NCI-H774 (cell line): ENCODE measurements at regions not wholly inside any gene's neighbourhood (a gene's known extent, or its start where the extent isn't known, plus 50 kb on each side); places are given as distances from the start of the nearest gene placed in this dataset.
A peak's percentile ranks its signal among the peaks of the same experiment; 100 is the strongest.

Source experiments
- DNase-seq: peaks from one replicate; lab custom pipeline; 2025; lab: John Stamatoyannopoulos, UW

DNA sequence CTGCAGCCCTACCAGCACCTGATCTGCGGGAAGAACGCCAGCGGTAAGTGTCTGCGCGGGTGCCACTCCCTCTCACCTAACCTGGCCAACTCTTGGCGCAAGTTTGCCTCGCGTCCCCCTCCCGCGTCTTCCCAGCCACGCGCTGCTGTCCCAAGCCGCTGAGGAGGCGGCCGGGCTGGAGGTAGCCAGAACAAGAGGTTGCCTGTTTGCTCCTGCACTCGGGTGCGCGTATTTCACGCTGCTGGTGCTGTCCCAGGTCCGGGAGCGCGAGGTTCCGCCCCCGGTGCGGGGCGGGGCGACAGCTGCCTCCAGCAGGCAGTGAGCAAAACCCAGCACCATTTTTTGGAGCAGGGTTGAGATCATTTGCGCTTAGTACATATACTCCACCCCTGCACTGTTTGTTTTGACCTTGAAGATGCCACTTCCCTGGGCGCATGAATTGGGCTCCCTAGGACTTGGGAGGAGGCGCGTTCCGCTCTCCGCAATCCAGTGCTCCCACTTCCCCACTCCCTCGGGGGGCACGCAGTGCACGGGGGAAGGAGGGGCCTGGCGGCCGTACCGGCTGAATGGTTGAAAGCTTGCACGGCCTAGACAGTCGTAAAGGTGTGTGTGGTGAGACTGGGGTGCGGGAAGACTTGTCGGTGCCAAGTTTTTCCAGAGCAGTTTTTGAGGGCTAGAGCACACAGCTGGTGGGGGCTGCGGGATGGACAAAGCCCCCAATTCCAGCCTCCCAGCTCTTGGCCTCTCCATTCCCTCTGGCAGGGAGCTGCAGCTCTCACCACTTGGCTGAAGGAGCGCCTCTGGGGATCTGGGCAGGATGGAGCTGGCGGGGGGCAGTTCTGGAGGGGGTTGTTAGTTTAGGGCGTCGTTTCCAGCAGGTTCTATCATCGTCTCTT is 226.9 kb upstream of the CRY1 start:
- peak; percentile 46 for DNase-seq

DNA sequence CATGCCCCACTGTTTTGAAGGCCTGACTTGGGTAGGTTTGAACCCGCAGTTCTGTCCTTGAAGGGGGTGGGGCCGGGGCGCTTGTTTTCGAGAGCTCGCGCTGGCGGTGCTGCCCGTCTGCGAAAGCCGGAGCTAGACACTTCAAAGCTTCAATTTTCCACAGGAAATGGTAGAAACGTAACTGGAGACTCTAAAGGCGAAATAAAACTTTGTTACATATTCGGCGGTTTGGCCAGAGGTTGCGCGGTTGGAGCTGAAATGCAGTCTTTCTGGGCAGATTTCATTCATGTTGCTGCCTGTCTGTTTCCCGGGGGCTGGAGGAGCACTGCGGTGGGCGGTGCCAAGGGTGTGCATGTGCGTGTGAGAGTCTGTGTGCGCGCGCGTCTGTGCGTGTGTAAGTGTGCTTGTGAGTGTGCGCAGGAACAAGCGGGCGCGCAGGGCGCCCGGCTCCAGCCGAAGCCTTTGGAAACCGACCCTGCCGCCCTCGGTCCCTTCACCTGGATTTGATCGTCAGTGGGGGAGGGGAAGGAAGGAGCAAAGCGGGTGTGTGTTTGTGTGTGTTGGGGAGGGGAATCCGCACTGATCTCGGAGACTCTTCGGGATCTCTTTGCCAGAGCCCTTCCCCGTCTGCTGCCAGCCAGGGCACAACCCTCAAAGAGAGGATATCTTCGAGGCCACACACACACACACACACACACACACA is 227.7 kb upstream of the CRY1 start:
- DNase-seq, result peak; percentile 49

DNA sequence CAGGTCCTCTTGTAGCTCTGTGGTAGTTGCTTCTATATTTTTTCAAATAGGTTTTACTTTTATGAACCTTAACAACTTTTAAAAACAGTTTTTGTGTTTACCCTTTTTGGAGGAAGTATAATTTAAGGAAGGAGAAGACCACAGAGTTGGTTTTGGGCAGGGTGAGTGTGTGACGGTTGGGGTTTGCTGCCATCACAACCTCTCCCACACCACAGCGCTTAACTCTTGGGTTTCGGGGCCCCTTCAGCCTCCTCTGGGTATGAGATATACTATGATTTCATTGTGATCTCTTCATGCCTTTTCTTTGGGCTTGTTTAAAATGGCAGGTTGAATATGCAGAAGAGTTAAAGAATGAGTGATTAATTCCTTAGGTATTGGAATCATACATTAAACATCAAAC is 228.7 kb upstream of the CRY1 start:
- no peak for DNase-seq

DNA sequence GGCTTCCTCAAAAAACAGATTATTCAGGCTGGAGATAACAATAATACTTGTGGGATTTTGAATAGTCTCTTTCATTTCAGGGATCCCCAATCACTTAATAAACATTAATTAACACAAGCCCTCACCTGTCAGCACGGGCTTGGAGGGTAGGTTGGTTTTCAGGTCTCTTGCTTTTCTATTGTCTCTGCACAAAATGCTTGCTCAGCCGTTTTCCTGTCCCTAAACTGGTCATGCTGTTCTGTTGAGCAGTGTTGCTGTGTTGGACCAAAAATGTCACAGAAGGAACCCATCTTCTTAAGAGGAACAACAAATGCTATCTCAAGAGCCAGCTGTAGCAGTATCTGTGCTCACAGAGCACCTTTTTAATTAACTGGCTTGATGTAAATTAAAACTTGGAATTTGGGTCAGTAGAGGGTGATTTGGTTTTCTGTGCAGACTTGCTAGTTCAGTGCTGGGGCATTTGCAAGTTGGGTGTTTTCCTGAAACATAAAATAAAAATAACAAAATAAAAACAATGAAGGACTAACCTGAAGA is 231.8 kb upstream of the CRY1 start:
- peak; percentile 28 for DNase-seq

DNA sequence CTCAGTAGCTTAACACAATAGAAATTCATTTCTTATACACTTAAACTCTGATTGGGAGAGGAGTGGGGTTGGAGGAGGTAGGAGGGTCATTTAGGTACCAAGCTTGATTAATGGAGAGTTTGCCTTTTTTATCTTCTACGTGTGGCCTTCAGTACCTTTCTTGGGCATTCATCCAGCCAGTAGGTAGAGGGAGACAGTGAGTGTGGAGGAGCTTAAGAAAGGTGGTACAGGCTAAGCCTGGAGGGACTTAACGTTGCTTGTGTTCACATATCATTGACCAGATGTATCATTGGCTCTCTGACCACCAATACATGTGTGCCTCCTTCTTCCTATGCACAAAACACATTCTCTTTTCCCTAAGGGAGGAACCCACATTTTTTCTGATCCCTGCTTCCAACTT is 232.9 kb upstream of the CRY1 start:
- DNase-seq, result no peak

DNA sequence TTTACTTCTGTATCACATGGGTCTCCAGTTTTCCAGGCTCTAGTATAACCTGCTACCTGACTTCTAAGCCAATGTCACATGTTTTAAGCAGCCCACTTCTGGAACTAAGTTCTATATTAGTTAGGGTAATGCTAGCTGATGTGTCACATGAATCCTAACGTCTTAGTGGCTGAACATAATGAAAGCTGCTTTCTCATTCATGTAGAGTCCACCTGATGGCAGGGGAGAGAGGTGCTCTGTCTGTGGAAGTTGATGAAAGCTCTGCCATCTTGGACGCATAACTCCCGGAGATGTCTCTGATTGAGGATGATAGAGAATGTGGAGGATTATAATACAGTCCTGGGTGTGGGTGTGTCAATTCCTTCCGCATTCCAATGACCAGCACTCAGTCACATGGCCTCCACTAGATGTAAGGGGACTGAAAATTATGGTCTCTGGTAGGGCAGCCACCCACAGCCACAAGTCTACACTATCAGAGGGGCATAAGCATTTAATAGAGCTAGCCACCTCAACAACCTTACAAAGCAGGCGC is 234.4 kb upstream of the CRY1 start:
- DNase-seq, result no peak

DNA sequence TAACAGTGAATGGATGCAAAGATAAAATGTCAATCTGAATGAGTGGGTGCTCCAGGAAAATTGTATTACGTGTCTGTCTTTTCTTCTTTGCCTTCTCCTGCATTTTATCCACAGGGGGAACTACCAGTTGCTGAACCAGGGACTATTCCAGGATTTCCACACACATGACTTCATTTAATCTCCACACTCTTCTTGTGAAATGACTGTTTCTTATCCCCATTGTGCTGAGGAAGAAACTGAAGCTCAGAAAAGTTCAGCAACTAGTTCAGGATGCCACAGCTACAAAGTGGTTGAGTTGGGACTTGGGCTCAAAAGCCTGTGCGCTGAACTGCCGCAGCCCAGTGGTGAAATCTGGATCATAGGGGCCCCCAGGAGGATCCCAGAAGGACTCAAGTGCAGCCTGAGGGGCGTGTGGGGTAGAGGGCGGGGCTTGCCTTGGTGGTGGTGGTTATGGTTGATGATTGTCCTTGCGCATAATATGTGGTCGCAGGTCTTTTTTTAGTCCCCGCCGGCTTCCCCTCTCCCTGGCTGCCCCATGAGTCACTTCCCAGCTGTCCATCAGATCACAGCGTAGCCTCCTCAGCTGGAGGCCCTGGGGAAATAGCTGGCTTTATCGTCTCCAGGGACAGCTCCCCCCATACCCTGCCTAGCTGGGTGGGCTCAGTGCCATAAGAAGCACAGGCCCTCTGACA is 235.2 kb upstream of the CRY1 start:
- DNase-seq, result no peak

DNA sequence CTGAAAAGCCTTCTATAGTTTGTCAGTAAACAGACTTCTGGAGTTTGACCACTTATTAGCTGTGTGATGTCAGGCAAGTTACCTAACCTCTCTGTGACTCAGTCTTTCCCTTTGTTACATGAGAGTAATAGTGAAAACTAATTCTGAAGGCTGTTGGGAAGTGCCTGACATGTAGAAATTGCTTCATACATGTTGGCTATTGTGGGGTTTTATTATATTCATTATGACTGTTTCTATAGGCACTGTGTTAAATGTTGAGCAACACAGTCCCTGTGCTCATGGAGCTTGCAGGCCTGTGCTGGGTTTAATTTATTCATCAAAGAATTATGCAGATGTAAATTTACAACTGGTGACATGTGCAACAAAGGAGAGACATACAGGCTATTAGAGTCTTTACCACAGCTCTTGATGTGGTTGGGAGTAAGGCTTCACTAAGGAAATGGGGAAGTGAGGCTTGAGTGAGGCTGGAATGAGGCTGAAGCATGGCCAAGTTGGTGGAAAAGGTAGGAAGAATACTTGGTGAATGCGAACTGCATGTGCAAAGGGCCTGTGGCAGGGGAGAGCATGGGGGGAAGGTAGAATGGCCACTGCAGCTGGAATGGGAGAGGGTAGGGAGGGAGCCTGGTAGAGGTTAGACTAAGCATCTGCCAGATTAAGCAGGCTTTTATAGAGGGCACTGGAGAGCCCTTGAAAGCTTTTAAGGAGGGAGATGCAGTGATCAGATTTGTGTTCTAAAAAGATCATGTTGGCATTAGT is 236.4 kb upstream of the CRY1 start:
- no peak for DNase-seq

DNA sequence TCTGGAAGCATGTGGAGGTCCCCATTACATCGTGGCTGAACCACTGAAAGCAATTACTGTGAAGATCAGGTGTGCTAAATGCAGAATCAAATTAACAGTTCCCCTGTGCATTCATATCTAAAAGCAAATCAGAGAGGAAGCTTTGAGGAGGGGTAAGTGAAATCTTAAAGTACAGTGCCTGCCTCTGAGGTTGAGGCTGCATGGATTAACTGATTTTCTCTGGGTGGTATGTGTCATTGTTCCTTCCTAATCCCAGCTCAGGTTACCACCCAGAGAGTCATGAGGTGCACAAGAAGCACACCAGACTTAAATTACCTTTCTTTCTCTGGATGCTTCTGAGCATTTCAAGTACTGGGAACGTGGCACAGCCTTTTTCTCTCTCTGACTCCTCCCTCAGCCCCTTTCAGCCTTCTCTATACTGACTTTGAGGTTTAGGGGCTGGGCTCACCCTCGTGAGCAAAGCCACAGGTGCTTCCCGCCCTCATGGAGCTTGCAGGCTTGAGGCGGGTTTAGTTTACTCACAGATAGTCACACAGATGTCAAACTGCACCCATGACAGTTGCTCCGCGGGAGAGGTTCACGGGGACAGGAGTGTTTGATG is 237.6 kb upstream of the CRY1 start:
- no peak for DNase-seq

DNA sequence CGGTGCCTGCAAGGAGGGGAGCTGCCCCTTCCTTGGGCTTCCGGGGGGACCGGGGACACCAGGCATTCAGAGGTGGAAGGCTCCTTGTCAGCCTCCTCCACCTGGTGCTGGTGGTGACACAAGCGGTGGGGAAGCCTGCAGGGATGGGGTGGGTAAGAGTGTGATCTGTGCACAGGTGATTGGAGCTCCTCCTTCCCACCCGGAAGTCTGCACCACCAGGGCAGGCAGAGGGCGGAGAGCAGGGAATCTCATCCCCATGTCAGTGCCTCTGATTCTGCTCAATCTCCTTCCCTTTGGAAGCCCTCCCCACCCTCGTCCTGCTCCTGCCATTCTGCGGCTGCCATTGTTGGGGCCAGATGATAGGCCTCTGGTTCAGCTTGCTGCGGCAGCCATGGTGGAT is 238.1 kb upstream of the CRY1 start:
- no peak for DNase-seq

DNA sequence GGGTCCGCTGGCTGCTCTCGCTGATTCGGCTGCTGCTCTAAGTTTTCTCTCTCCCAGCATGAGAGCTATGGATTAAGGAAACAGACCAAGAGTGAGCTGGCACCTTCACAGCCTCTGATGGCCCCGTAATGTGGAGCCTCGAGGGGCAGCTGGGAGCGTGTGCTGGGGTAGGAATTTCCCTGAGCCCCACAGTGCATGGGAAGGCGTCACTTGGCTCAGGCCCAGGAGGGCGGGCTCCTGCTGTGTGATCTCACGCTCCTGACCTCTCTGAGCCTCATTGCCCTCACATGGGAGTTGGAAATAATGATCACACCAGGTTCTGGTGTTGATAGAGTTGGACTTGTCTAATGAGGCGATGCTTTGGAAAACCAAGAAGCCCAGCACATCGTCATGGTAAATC is 238.6 kb upstream of the CRY1 start:
- no peak for DNase-seq

DNA sequence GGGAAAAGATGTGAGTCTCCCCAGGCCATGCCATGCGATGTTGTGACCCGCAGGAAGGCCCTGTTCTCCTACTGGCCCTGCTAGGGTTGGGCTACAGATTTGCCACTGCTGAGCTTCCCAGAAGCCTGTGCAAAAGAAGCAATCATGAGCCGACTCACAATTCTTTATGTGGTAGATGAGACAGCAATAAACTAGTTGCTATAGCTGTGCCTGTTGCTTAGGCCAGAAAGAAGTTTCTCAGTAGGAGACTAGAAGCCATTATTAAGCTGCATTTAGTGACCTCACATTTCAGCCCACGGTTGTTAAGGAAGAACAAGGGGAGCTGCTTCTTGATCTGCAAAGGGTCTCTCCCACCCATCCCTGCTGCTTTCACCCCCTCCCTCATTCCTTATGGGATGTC is 239.4 kb upstream of the CRY1 start:
- DNase-seq, result no peak

DNA sequence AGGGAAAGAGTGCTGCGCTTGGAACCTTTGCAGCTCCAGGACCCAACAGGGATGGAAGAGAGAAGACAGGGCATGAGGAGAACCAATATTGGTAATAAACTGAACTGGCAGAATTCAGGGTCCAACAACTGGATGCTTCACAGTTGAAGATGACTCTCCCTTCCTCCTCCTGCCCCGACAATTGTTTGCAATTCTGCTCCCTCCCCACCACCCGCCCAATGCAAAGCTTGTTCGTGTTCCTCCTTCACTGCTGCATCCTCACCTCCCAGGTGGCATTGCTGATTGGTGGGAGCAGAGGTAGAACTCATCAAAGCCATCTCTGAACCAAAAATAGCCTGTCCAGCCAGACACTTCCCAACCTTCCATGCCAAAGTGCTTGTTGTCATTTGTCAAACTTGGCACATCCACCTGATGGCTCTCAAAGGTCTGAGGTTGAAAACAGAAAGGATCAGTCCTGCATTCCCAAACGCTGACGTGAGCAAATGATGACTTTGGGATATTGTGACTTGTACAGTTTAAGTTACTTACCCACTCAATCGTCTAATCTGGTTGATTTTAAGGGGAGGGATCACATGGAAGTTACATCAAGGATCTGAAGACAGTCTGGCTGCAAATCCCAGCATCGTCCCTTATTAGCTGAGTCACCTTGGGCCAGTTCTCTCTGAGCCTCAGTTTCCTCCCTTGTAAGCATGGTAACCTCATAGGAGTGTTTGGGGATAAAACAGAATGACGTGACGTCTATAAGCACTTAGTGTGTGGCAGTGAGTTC is 242.6 kb upstream of the CRY1 start:
- DNase-seq, result no peak

DNA sequence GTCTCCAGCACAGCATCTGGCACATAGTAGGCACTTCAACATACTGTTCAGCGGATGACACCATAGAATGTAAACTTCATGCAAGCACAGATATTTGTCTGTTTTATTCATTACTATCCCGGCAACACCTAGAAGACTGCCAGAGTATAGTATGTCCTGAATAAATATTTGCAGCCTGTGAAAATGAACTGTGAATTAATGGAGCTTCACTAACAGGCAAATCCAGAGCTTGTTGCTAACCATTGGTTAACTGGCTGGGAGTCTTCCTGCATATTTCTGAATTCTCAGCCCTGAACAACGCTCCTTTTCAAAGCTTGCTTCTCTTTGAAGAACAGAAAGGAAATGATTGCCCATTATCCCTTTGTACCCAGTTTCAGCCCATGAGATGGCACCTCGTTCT is 243.3 kb upstream of the CRY1 start:
- peak; percentile 11 for DNase-seq

DNA sequence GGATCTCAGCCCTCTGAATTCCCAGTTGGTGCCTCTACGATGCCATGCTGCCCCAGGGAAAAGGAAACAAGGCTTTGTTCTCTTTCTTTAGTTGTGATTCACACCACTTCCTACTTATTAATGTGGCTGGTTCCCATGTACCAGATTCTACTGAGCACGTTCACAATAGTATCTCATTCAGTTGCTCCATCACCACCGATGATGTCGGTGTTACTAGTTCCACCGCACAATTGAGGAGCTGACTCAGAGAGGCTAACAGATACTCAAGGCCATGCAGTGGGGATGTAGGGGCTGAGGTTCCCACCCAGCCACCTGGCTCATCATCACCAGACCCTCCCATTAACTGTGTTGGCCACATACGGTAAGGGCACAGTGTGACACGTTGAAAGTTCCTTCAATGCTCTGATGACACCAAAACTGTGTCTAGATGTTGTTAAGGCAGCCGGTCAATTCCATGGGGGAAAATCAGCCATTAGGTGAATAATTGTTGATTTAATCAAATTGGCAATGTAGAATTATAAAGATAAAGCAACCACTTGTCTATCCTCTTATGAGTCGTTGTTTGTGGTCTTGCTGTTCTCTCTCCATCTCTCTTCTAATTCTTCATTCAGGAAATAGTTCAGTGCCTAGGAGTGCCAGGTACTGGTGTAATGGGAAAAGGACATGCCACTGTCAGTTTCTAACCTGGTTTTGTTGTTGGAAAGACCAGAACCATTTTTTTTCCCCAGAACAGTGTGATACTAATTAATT is 244.2 kb upstream of the CRY1 start:
- DNase-seq, result no peak

DNA sequence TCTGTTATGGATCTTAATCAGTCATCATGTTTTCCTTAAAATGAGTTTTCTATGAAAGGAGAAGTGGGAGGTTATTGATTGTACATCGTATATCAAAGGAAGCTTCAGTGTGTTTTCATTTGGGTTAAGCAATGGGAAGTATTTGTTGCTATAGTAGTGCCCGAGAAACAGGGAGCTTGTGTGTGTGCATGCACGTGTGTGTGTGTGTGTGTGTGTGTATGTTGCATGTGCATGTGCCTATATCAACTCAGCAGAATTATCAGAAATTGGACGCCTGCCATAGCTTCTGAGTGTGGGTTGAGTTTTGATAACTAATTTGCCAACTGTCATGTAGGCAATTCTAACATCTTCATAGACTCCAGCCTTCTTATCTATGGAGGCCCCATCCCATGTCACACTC is 246.1 kb upstream of the CRY1 start:
- no peak for DNase-seq

DNA sequence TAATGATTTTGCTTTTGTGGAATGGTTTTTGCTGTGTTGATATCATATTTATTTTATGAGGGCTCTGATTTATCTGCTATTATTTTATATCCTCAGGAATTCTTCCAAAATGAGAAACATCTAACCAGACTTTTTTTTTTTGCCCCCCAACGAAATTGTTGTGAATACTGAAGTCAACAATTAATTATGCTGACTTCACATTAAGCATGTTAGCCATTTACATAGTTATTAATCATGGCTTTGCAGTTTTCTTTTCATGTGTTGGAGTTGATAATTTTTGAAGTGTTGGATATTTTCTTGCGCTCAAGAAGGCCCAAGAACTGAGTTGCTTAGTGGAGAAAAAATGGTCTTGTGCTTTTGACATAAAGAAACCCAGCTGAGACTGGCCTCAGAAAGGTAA is 246.6 kb upstream of the CRY1 start:
- DNase-seq, result no peak

DNA sequence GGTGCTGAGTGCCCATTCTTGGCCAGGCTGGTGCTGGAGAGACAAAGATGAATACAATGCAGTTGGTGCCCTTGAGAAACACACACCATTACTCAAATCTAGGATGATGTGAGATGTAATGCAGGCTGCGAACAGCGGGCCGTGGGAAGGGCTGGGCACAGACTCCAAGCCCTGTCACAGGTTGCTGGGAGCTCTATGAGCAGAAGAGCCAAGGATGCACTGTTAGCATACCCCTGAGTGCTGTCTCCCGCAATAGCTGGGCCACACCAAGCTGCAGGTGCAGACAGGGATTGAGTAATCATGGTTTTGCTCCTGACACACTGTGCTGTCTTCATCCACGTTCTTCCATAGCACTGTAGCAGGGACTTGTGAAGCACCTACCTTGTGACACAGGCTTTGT is 247.5 kb upstream of the CRY1 start:
- DNase-seq, result no peak

DNA sequence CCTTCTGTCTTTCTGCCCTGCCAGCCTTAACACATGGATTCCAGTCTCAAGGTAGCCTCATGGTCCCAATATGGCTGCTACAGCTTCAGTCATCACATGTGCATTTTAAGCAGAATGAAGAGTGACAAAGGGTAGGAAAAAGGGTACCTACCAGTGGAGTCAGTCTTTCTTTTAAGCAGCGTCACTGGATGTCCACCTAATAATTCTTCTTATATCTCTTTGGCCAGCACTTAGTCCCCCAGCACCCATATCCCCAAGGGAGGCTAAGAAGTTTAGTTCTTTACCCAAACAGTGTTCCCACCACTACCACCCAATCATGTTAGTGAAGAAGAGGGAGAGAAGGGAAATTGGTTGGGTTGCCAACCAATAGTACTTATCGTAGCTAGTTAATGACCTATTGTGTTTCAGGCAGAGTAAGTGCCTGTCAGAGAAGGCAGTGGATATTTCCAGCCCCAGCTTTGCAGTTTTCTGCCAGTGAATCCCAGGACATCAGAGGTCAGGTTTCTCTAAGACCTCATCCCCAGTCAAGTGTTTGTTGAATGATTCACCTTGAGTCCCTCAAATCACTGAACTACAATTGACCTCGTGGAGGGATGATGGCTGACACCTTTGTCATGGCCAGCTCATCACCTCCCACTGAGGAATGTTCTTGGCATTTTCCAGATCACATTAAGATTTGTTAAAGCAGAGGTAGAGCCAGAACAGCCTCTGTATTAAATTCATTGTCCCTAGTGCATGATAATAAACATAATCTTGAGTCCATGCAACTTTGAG is 250.9 kb upstream of the CRY1 start:
- no peak for DNase-seq
